Activated B cell treated with CpG ODN at 0.5 μM for 24 hours (primary cell): ENCODE measurements at regions not wholly inside any gene's neighbourhood (a gene's known extent, or its start where the extent isn't known, plus 50 kb on each side); places are given as distances from the start of the nearest gene placed in this dataset.
"Not testable (repeated sequence)": the region's sequence is repeated elsewhere in the genome, so short reads cannot be mapped to it uniquely, and the experiment has no call there.

Experiments used
- ATAC-seq: fragments of 200-7000 bp; cut with Tn5 transposase; one replicate; pipeline ENCODE4 v1.10.0; 2021; ENCODE audit warnings: low read depth, mild to moderate bottlenecking, moderate library complexity
- CTCF ChIA-PET: fragments of 350-600 bp; sonication (Branson Sonifier 250); formaldehyde crosslinking; loops from one replicate; lab custom pipeline; 2021; ENCODE audit warnings: antibody characterized with exemption; lab: Charles Lee
- POLR2A ChIA-PET: fragments of 350-600 bp; sonication (Branson Sonifier 250); formaldehyde crosslinking; loops from one replicate; lab custom pipeline; 2021; ENCODE audit warnings: antibody characterized with exemption; lab: Charles Lee
- DNase-seq: peaks from one replicate; pipeline ENCODE4 v3.0.0; 2022
- H3K27ac Mint-ChIP-seq: one replicate; pipeline ENCODE4 v1.8.0; 2020; ENCODE audit warnings: mixed read lengths
- H3K27me3 Mint-ChIP-seq: one replicate; pipeline ENCODE4 v1.8.0; 2021; ENCODE audit warnings: mixed read lengths
- H3K36me3 Mint-ChIP-seq: one replicate; pipeline ENCODE4 v1.8.0; 2021; ENCODE audit warnings: low read depth, mixed read lengths
- H3K4me1 Mint-ChIP-seq: one replicate; pipeline ENCODE4 v1.8.0; 2021; ENCODE audit warnings: mixed read lengths
- H3K4me3 Mint-ChIP-seq: one replicate; pipeline ENCODE4 v1.8.0; 2020; ENCODE audit warnings: mild to moderate bottlenecking, mixed read lengths
- H3K9me3 Mint-ChIP-seq: one replicate; pipeline ENCODE4 v1.8.0; 2020; ENCODE audit warnings: mixed read lengths
- intact Hi-C: fragments of 100-400 bp; cut with micrococcal nuclease; formaldehyde crosslinking; loops from one replicate; pipeline ENCODE4 v1.15.1; 2024
- TF ChIP-seq, protein P1 (sequence below): fragments of 200-600 bp; IDR thresholded peaks from one replicate; pipeline ENCODE4 v1.8.0; 2022; ENCODE audit warnings: antibody characterized with exemption, mild to moderate bottlenecking

DNA sequence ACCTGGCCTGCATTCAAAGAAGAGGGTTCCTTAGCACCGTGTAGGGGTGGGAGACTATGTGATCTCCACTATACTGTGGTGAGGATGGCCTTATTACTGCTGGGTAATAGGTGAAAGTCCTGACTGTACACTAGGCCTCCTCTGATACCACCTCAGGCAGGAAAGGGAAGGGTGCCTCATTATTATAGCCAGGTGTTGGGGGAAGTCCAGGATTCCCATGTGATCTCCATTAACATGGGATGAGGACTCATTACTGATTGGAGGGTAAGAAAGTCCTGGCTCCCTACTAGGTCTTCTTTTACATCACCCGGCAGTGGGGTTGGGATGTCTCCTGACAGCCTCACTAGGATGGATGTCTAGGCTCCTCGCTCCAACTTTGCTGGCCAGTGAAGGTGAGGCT lies 252.1 kb downstream of the LRIG3 start:
- H3K4me1 Mint-ChIP-seq = no peaks in the 10 kb centered on the region
- intact Hi-C loops = no loop called here
- CTCF ChIA-PET = no interaction called here
- H3K4me3 Mint-ChIP-seq = no peak overlapping the region
- H3K27ac Mint-ChIP-seq = no peak overlapping the region
- no peaks in the 10 kb centered on the region for H3K36me3 Mint-ChIP-seq
- POLR2A ChIA-PET = no interaction called here
- no peak for DNase-seq
- no peak for ATAC-seq
- H3K27me3 Mint-ChIP-seq = no peaks in the 10 kb centered on the region
- TF ChIP-seq, protein P1, sequence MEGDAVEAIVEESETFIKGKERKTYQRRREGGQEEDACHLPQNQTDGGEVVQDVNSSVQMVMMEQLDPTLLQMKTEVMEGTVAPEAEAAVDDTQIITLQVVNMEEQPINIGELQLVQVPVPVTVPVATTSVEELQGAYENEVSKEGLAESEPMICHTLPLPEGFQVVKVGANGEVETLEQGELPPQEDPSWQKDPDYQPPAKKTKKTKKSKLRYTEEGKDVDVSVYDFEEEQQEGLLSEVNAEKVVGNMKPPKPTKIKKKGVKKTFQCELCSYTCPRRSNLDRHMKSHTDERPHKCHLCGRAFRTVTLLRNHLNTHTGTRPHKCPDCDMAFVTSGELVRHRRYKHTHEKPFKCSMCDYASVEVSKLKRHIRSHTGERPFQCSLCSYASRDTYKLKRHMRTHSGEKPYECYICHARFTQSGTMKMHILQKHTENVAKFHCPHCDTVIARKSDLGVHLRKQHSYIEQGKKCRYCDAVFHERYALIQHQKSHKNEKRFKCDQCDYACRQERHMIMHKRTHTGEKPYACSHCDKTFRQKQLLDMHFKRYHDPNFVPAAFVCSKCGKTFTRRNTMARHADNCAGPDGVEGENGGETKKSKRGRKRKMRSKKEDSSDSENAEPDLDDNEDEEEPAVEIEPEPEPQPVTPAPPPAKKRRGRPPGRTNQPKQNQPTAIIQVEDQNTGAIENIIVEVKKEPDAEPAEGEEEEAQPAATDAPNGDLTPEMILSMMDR = no peak
- H3K9me3 Mint-ChIP-seq = no peaks in the 10 kb centered on the region

DNA sequence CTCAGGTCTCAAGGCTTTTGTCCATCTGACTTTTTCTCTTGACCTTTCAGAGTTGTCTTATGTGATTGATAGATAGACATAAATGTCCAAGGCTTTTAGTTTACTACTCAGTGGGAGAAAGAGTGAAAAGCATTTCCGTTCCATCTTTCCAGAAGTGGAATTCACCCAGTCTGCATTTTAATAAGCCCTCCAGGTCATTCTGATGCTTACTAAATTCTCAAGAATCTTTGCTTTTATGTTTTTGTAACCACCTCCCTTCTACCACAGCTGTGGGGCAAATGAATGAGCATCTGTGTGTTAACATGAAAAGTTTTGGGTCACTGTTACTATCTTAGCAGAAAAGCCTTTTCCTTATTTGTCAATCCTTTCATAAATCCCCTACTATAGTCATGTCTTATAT lies 251.4 kb downstream of the LRIG3 start:
- Mint-ChIP-seq H3K4me3 (no peak overlapping the region), H3K27me3 (no peaks in the 10 kb centered on the region), H3K36me3 (no peaks in the 10 kb centered on the region), H3K9me3 (no peaks in the 10 kb centered on the region), H3K4me1 (no peaks in the 10 kb centered on the region), H3K27ac (no peak overlapping the region)
- TF ChIP-seq, protein P1 = no peak
- DNase-seq (no peak), ATAC-seq (no peak)
- intact Hi-C loops = no loop called here
- CTCF ChIA-PET = no interaction called here
- POLR2A ChIA-PET = no interaction called here

DNA sequence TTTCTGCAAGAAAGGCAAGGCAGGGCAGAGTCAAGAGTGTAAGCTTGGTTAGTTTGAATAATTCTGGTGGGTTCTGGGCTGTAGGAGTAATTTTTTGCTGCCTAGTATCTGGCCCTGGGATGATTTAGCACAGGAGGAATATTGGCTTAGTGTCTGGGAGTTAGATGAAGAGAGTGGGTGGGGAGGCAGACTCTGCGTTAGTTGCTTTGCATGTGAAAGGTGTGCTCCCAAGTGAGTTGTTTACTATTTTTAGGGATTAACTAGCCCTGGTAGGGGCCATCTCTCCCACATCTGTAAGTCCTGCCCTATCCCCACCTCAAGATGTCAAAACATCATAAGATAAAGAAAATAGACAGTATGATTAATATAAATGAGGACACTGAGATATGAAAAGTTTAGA lies 249.7 kb downstream of the LRIG3 start:
- ATAC-seq (no peak), DNase-seq (no peak)
- no peak overlapping the region for H3K4me3 Mint-ChIP-seq
- no peaks in the 10 kb centered on the region for H3K27me3 Mint-ChIP-seq
- CTCF ChIA-PET = interaction anchor here (0.6 kb wide), 1 partner anchor 8 kb away, joined by 3 read pairs; no protein-coding TSS in a partner anchor
- no peaks in the 10 kb centered on the region for H3K9me3 Mint-ChIP-seq
- no peaks in the 10 kb centered on the region for H3K4me1 Mint-ChIP-seq
- POLR2A ChIA-PET = no interaction called here
- no peaks in the 10 kb centered on the region for H3K36me3 Mint-ChIP-seq
- H3K27ac Mint-ChIP-seq = no peak overlapping the region
- TF ChIP-seq, protein P1 = no peak
- intact Hi-C loops = no loop called here

- H3K36me3 Mint-ChIP-seq = no peaks in the 10 kb centered on the region
- DNase-seq = no peak
- H3K27me3 Mint-ChIP-seq = no peaks in the 10 kb centered on the region
- no peak for ATAC-seq
- POLR2A ChIA-PET = no interaction called here
- intact Hi-C loops = no loop called here
- CTCF ChIA-PET = interaction anchor here (0.6 kb wide), 1 partner anchor 7 kb away, joined by 3 read pairs; no protein-coding TSS in a partner anchor
- no peaks in the 10 kb centered on the region for H3K9me3 Mint-ChIP-seq
- no peak overlapping the region for H3K4me3 Mint-ChIP-seq
- H3K27ac Mint-ChIP-seq = no peak overlapping the region
- TF ChIP-seq, protein P1 = no peak
- no peaks in the 10 kb centered on the region for H3K4me1 Mint-ChIP-seq
Measured at GRCh38 chr12:58671196-58671595, 249.1 kb downstream of the LRIG3 start.

- Mint-ChIP-seq H3K9me3 (peaks cover 4% of the 10 kb centered on the region), H3K4me3 (no peak overlapping the region), H3K4me1 (no peaks in the 10 kb centered on the region), H3K27me3 (no peaks in the 10 kb centered on the region), H3K27ac (no peak overlapping the region), H3K36me3 (no peaks in the 10 kb centered on the region)
- ATAC-seq (no peak), DNase-seq (no peak)
- TF ChIP-seq, protein P1 = no peak
- intact Hi-C loops = no loop called here
- ChIA-PET POLR2A (no interaction called here), CTCF (no interaction called here)
Measured at GRCh38 chr12:58673021-58673420, 247.3 kb downstream of the LRIG3 start.

DNA sequence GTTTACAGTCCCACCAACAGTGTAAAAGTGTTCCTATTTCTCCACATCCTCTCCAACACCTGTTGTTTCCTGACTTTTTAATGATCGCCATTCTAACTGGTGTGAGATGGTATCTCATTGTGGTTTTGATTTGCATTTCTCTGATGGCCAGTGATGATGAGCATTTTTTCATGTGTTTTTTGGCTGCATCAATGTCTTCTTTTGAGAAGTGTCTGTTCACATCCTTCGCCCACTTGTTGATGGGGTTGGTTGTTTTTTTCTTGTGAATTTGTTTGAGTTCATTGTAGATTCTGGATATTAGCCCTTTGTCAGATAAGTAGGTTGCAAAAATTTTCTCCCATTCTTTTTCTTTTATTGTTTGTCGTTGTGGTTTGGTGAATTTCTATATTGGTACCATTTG lies 242.5 kb downstream of the LRIG3 start:
- H3K27me3 Mint-ChIP-seq, POLR2A ChIA-PET, H3K36me3 Mint-ChIP-seq, H3K4me3 Mint-ChIP-seq, intact Hi-C loops, ATAC-seq, H3K4me1 Mint-ChIP-seq, DNase-seq, H3K27ac Mint-ChIP-seq, CTCF ChIA-PET: not testable (repeated sequence)
- H3K9me3 Mint-ChIP-seq = peaks cover 16% of the 10 kb centered on the region
